NT2/D1 (cell line): ENCODE measurements at regions not wholly inside any gene's neighbourhood (a gene's known extent, or its start where the extent isn't known, plus 50 kb on each side); places are given as distances from the start of the nearest gene placed in this dataset.

Experiments used
- DNase-seq: peaks from one replicate; pipeline ENCODE4 v3.0.0-alpha.2; 2011; ENCODE audit warnings: low read depth, low spot score
- H3K27me3 ChIP-seq: 2 replicates; pipeline ENCODE4 v1.6.0; 2011; ENCODE audit warnings: mild to moderate bottlenecking; ENCODE audit not compliant: insufficient read length, insufficient read depth
- H3K36me3 ChIP-seq: 2 replicates; pipeline ENCODE4 v1.6.1; 2011; ENCODE audit warnings: mild to moderate bottlenecking, low read length, mixed read lengths; ENCODE audit not compliant: insufficient read depth, insufficient read length
- H3K4me1 ChIP-seq: 2 replicates; pipeline ENCODE4 v1.5.1; 2011; ENCODE audit not compliant: insufficient read depth, insufficient read length
- H3K4me3 ChIP-seq: 2 replicates; pipeline ENCODE4 v1.5.1; 2011; ENCODE audit warnings: low read depth; ENCODE audit not compliant: insufficient read length
- H3K9ac ChIP-seq: 2 replicates; pipeline ENCODE4 v1.6.0; 2011; ENCODE audit warnings: low read depth; ENCODE audit not compliant: insufficient read length
- H3K9me3 ChIP-seq: 2 replicates; pipeline ENCODE4 v1.5.1; 2011; ENCODE audit warnings: mild to moderate bottlenecking, low read length; ENCODE audit not compliant: insufficient read depth
- SUZ12 ChIP-seq: IDR thresholded peaks from 2 replicates; pipeline ENCODE4 v1.6.1; 2011; ENCODE audit not compliant: insufficient read length, insufficient read depth; ENCODE audit errors: extremely low read depth
- YY1 ChIP-seq: IDR thresholded peaks from 2 replicates; pipeline ENCODE4 v1.6.1; 2011; ENCODE audit not compliant: insufficient read length, insufficient read depth
- ZNF274 ChIP-seq: IDR thresholded peaks from 2 replicates; pipeline ENCODE4 v1.6.1; 2011; ENCODE audit warnings: mild to moderate bottlenecking, low read depth, low read length

- H3K4me1 ChIP-seq = peaks cover 3% of the 10 kb centered on the region
- no peak for DNase-seq
- H3K36me3 ChIP-seq = no peaks in the 10 kb centered on the region
- no peak overlapping the region for H3K9ac ChIP-seq
- TF ChIP-seq SUZ12 = no peak
- no peak for TF ChIP-seq ZNF274
- no peak for TF ChIP-seq YY1
- H3K27me3 ChIP-seq = no peaks in the 10 kb centered on the region
- no peak overlapping the region for H3K4me3 ChIP-seq
- no peaks in the 10 kb centered on the region for H3K9me3 ChIP-seq
Measured at GRCh38 chr20:43853174-43853803, 61.4 kb upstream of the TOX2 start.

DNA sequence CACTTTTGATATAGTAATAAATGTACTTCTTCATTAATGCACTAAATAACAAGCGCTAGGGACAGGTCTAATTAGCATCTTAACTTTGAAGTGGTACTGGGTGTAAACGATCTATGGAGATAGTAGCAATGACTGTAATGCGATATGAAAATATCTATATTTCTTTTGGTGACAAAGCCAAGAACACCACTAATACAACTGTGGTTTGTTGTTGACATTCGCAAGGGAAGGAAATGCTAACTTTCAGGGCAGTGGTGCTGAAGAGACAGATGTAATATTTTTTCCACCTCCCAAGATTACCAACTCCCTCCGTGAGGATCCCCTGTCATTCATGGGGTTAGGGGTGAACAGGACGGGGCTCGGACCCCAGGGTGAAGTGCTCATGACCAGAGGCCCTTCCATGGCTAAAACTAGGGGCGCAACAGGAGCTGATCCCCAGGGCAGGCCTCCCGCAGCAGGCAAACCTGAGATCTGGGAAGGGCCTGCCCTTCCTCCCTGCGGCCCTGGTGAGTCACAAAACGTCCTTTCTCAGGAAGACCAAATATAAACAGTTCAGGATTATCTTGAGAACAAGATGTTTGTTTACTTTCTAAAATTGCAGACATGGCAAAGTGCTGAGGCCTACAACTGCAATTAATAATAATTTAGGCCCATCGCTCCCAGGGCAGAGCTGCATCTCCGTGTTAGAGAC, 65.0 kb upstream of the TOX2 start:
- no peak overlapping the region for H3K4me3 ChIP-seq
- H3K4me1 ChIP-seq = peaks cover 3% of the 10 kb centered on the region
- H3K27me3 ChIP-seq = no peaks in the 10 kb centered on the region
- no peak for TF ChIP-seq YY1
- TF ChIP-seq SUZ12 = no peak
- TF ChIP-seq ZNF274 = no peak
- no peaks in the 10 kb centered on the region for H3K9me3 ChIP-seq
- no peak for DNase-seq
- H3K9ac ChIP-seq = no peak overlapping the region
- H3K36me3 ChIP-seq = no peaks in the 10 kb centered on the region

GRCh38 chr20:43846516-43846905, 68.1 kb upstream of the TOX2 start:
- no peak for TF ChIP-seq ZNF274
- no peak for TF ChIP-seq YY1
- no peak for TF ChIP-seq SUZ12
- Histone ChIP-seq H3K9me3 (no peaks in the 10 kb centered on the region), H3K9ac (no peak overlapping the region), H3K27me3 (no peaks in the 10 kb centered on the region), H3K4me1 (peaks cover 10% of the 10 kb centered on the region), H3K36me3 (no peaks in the 10 kb centered on the region), H3K4me3 (no peak overlapping the region)
- no peak for DNase-seq

- peaks cover 12% of the 10 kb centered on the region for H3K4me1 ChIP-seq
- H3K4me3 ChIP-seq = no peak overlapping the region
- TF ChIP-seq YY1 (no peak), SUZ12 (no peak), ZNF274 (no peak)
- no peaks in the 10 kb centered on the region for H3K9me3 ChIP-seq
- DNase-seq = no peak
- H3K27me3 ChIP-seq = no peaks in the 10 kb centered on the region
- no peaks in the 10 kb centered on the region for H3K36me3 ChIP-seq
- H3K9ac ChIP-seq = no peak overlapping the region
Measured at GRCh38 chr20:43844778-43845614, 69.7 kb upstream of the TOX2 start.

GRCh38 chr20:43843965-43844660, 70.5 kb upstream of the TOX2 start:
- Histone ChIP-seq H3K27me3 (no peaks in the 10 kb centered on the region), H3K9me3 (no peaks in the 10 kb centered on the region), H3K36me3 (no peaks in the 10 kb centered on the region), H3K4me1 (peaks cover 9% of the 10 kb centered on the region), H3K4me3 (no peak overlapping the region), H3K9ac (no peak overlapping the region)
- TF ChIP-seq SUZ12 (no peak), ZNF274 (no peak), YY1 (no peak)
- no peak for DNase-seq

GRCh38 chr20:43843096-43843964, 71.3 kb upstream of the TOX2 start:
- no peak overlapping the region for H3K9ac ChIP-seq
- no peaks in the 10 kb centered on the region for H3K27me3 ChIP-seq
- peaks cover 9% of the 10 kb centered on the region for H3K4me1 ChIP-seq
- H3K4me3 ChIP-seq = no peak overlapping the region
- TF ChIP-seq SUZ12 (no peak), YY1 (no peak), ZNF274 (no peak)
- H3K36me3 ChIP-seq = no peaks in the 10 kb centered on the region
- H3K9me3 ChIP-seq = no peaks in the 10 kb centered on the region
- no peak for DNase-seq
